GM23338 (cell line): ENCODE measurements at regions not wholly inside any gene's neighbourhood (a gene's known extent, or its start where the extent isn't known, plus 50 kb on each side); places are given as distances from the start of the nearest gene placed in this dataset.

Experiments
- ATAC-seq: fragments of 200-7000 bp; cut with Tn5 transposase; 3 replicates; pipeline ENCODE4 v1.9.1; 2020
- DNase-seq: peaks from one replicate; pipeline ENCODE4 v3.0.0-alpha.2; 2015; ENCODE audit warnings: low spot score
- H2AFZ ChIP-seq: fragments of 200-600 bp; sonication (generic); 2 replicates; pipeline ENCODE4 v1.8.0; 2016; ENCODE audit warnings: antibody characterized with exemption, mild to moderate bottlenecking, moderate library complexity
- H3F3A ChIP-seq: fragments of 200-600 bp; sonication (generic); replicated peaks from 2 replicates; pipeline ENCODE4 v1.8.0; 2017; ENCODE audit warnings: antibody characterized with exemption, mixed run types, low read depth
- H3K27ac ChIP-seq: fragments of 200-600 bp; sonication (generic); 2 replicates; pipeline ENCODE4 v1.6.1; 2016; ENCODE audit warnings: low read depth
- H3K27me3 ChIP-seq: fragments of 200-600 bp; sonication (generic); 2 replicates; pipeline ENCODE4 v1.8.0; 2016; ENCODE audit warnings: mild to moderate bottlenecking, mixed run types, moderate library complexity; ENCODE audit not compliant: insufficient read depth
- H3K36me3 ChIP-seq: fragments of 200-600 bp; sonication (generic); 2 replicates; pipeline ENCODE4 v1.8.0; 2016; ENCODE audit warnings: mild to moderate bottlenecking; ENCODE audit not compliant: insufficient read depth
- H3K4me1 ChIP-seq: fragments of 200-600 bp; sonication (generic); 2 replicates; pipeline ENCODE4 v1.8.0; 2016; ENCODE audit warnings: mild to moderate bottlenecking, moderate library complexity; ENCODE audit not compliant: insufficient read depth
- H3K4me2 ChIP-seq: fragments of 200-600 bp; sonication (generic); 2 replicates; pipeline ENCODE4 v1.7.1; 2017; ENCODE audit warnings: mixed run types
- H3K4me3 ChIP-seq: fragments of 200-600 bp; sonication (generic); 2 replicates; pipeline ENCODE4 v1.6.1; 2016; ENCODE audit warnings: mixed run types
- H3K79me2 ChIP-seq: fragments of 200-600 bp; sonication (generic); replicated peaks from 2 replicates; pipeline ENCODE4 v1.8.0; 2017; ENCODE audit warnings: mild to moderate bottlenecking; ENCODE audit not compliant: insufficient read depth
- H3K9me2 ChIP-seq: fragments of 200-600 bp; sonication (generic); 2 replicates; pipeline ENCODE4 v1.8.0; 2017; ENCODE audit not compliant: insufficient read depth
- H4K20me1 ChIP-seq: fragments of 200-600 bp; sonication (generic); replicated peaks from 2 replicates; pipeline ENCODE4 v1.8.0; 2017; ENCODE audit warnings: mild to moderate bottlenecking; ENCODE audit not compliant: insufficient read depth
- H3K27ac Mint-ChIP-seq: 2 replicates; pipeline ENCODE4 v1.8.0; 2020; ENCODE audit warnings: inconsistent platforms, mild to moderate bottlenecking, moderate library complexity, mixed read lengths
- H3K27me3 Mint-ChIP-seq: 3 replicates; pipeline ENCODE4 v1.8.0; 2022; ENCODE audit warnings: low read depth, mild to moderate bottlenecking, moderate library complexity, mixed read lengths, inconsistent platforms; ENCODE audit not compliant: insufficient read depth, poor library complexity
- H3K36me3 Mint-ChIP-seq: 3 replicates; pipeline ENCODE4 v1.8.0; 2021; ENCODE audit warnings: low read depth, mild to moderate bottlenecking, inconsistent platforms, moderate library complexity, mixed read lengths
- H3K4me1 Mint-ChIP-seq: 3 replicates; pipeline ENCODE4 v1.8.0; 2020; ENCODE audit warnings: mild to moderate bottlenecking, inconsistent platforms, mixed read lengths
- H3K4me3 Mint-ChIP-seq: 3 replicates; pipeline ENCODE4 v1.8.0; 2021; ENCODE audit warnings: moderate library complexity, mild to moderate bottlenecking, inconsistent platforms, mixed read lengths
- H3K9me3 Mint-ChIP-seq: 3 replicates; pipeline ENCODE4 v1.8.0; 2020; ENCODE audit warnings: moderate library complexity, mild to moderate bottlenecking, inconsistent platforms, mixed read lengths
- CREB1 ChIP-seq: fragments of 250-450 bp; sonication (Bioruptor Pico); IDR thresholded peaks from 2 replicates; pipeline ENCODE4 v1.5.0; 2020; ENCODE audit warnings: low read depth, mild to moderate bottlenecking, moderate library complexity
- ETS1 ChIP-seq: IDR thresholded peaks from 2 replicates; pipeline ENCODE4 v1.6.1; 2016; ENCODE audit warnings: antibody characterized with exemption
- EZH2phosphoT487 ChIP-seq: fragments of 200-600 bp; sonication (generic); IDR thresholded peaks from one replicate; pipeline ENCODE4 v1.8.1; 2018; ENCODE audit warnings: antibody characterized with exemption; ENCODE audit not compliant: unreplicated experiment
- JUNB ChIP-seq: IDR thresholded peaks from one replicate; pipeline ENCODE4 v1.6.1; 2016; ENCODE audit warnings: antibody characterized with exemption; ENCODE audit not compliant: unreplicated experiment
- POLR2AphosphoS5 ChIP-seq: IDR thresholded peaks from 2 replicates; pipeline ENCODE4 v1.6.1; 2016; ENCODE audit warnings: antibody characterized with exemption, low read depth
- REST ChIP-seq: IDR thresholded peaks from one replicate; pipeline ENCODE4 v1.6.1; 2018; ENCODE audit warnings: antibody characterized with exemption; ENCODE audit not compliant: unreplicated experiment
- ZNF331 ChIP-seq: fragments of 250-450 bp; sonication (Bioruptor Pico); IDR thresholded peaks from 2 replicates; pipeline ENCODE4 v1.5.0; 2020; ENCODE audit warnings: low read depth, mild to moderate bottlenecking, moderate library complexity
- ZNF462 ChIP-seq: fragments of 250-450 bp; sonication (Bioruptor Pico); IDR thresholded peaks from 2 replicates; pipeline ENCODE4 v1.5.0; 2020; ENCODE audit warnings: mild to moderate bottlenecking, moderate library complexity

- Mint-ChIP-seq H3K36me3 (peaks cover 20% of the 10 kb centered on the region), H3K9me3 (peaks cover 26% of the 10 kb centered on the region), H3K27me3 (no peaks in the 10 kb centered on the region), H3K4me1 (no peaks in the 10 kb centered on the region), H3K4me3 (no peak overlapping the region), H3K27ac (no peak overlapping the region)
- Histone ChIP-seq H3K4me1 (no peaks in the 10 kb centered on the region), H4K20me1 (no peaks in the 10 kb centered on the region), H3K27ac (no peak overlapping the region), H2AFZ (no peak overlapping the region), H3K27me3 (no peaks in the 10 kb centered on the region), H3F3A (no peaks in the 10 kb centered on the region), H3K36me3 (no peaks in the 10 kb centered on the region), H3K4me2 (no peak overlapping the region), H3K79me2 (no peaks in the 10 kb centered on the region), H3K9me2 (peaks cover 8% of the 10 kb centered on the region; the same call in 1 of the 2 replicates), H3K4me3 (no peak overlapping the region)
- no peak for TF ChIP-seq ZNF462 (CRISPR knock-in tag)
- no peak for TF ChIP-seq EZH2phosphoT487
- TF ChIP-seq POLR2AphosphoS5 = no peak
- TF ChIP-seq CREB1 = no peak
- no peak for TF ChIP-seq ETS1
- no peak for TF ChIP-seq ZNF331 (CRISPR knock-in tag)
- TF ChIP-seq JUNB = no peak
- TF ChIP-seq REST = no peak
- DNase-seq (no peak), ATAC-seq (no peak)
Observed at GRCh38 chr9:81317223-81317622, 372.1 kb downstream of the TLE1 start.
